Testis (tissue), 2 donors: ENCODE measurements at regions not wholly inside any gene's neighbourhood (a gene's known extent, or its start where the extent isn't known, plus 50 kb on each side); places are given as distances from the start of the nearest gene placed in this dataset.

ENCODE experiments used
- DNase-seq: peaks from one replicate; pipeline ENCODE4 v3.0.0-alpha.2; 2019
- H3K27ac ChIP-seq, 2 donors: fragments of 200-600 bp; sonication (generic); one replicate each; pipeline ENCODE4 v1.5.1; 2019
- H3K27me3 ChIP-seq: fragments of 200-600 bp; sonication (generic); one replicate; pipeline ENCODE4 v1.5.1; 2019
- H3K36me3 ChIP-seq: fragments of 200-600 bp; sonication (generic); one replicate; pipeline ENCODE4 v1.5.1; 2017; ENCODE audit warnings: low read depth; ENCODE audit errors: missing control alignments
- H3K4me1 ChIP-seq: fragments of 200-600 bp; sonication (generic); one replicate; pipeline ENCODE4 v1.5.1; 2019
- H3K4me3 ChIP-seq, 2 donors: fragments of 200-600 bp; sonication (generic); one replicate each; pipeline ENCODE4 v1.5.1; 2017 to 2019
- H3K9me3 ChIP-seq: fragments of 200-600 bp; sonication (generic); one replicate; pipeline ENCODE4 v1.5.1; 2017
- POLR2A ChIP-seq: fragments of 450-650 bp; IDR thresholded peaks from one replicate; pipeline ENCODE4 v1.6.1; 2017; ENCODE audit warnings: antibody characterized with exemption, mild to moderate bottlenecking, moderate library complexity
- WGBS, 2 donors: methylation state at CpG; one replicate each; pipeline ENCODE4 v1.1.5; 2018; 5-methylcytosine and 5-hydroxymethylcytosine counted together
- intact Hi-C: fragments of 100-400 bp; cut with DNase I; formaldehyde crosslinking; loops from one replicate; pipeline ENCODE4 v1.15.1; 2023; ENCODE audit warnings: low total_unique reads
- TF ChIP-seq, protein P1 (sequence below), 3 experiments: fragments of 450-650 bp in 2 of 3; fragments of 200-600 bp in 1 of 3; sonication (generic) in 1 of 3; IDR thresholded peaks; one replicate each; pipeline ENCODE4 v1.5.1; 2016 to 2019; ENCODE audit warnings: antibody characterized with exemption in 3 of 3, mild to moderate bottlenecking in 2 of 3, moderate library complexity in 1 of 3

DNA sequence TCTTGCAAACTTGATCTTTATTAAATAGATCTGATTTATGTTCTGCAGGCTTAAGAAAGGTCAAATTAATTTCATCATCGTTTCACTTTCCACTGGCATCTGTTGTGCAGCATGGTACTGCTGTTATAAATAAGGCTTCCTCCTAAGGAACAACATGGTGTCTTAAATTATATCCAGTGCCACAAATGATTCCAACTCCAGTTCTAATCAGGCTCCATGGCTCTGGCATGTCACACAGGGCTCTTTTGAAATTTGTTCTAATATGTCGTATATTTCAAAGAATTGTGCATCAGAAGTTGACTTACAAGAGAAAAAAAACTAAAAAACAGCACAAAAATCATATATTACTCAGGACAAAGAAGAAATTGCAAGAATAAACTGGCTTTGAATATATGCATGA lies 1090.8 kb upstream of the CELF2 start:
- Histone ChIP-seq H3K27me3 (no peaks in the 10 kb centered on the region), H3K4me1 (peaks cover under 1% of the 10 kb centered on the region), H3K27ac (no peak overlapping the region), H3K9me3 (no peaks in the 10 kb centered on the region), H3K36me3 (no peaks in the 10 kb centered on the region), H3K4me3 (no peak overlapping the region)
- 59 to 61% methylated on average over 2 of the region's 2 CpGs for WGBS, 2 donors
- intact Hi-C loops: no loop called here
- TF ChIP-seq POLR2A: no peak
- TF ChIP-seq, protein P1, sequence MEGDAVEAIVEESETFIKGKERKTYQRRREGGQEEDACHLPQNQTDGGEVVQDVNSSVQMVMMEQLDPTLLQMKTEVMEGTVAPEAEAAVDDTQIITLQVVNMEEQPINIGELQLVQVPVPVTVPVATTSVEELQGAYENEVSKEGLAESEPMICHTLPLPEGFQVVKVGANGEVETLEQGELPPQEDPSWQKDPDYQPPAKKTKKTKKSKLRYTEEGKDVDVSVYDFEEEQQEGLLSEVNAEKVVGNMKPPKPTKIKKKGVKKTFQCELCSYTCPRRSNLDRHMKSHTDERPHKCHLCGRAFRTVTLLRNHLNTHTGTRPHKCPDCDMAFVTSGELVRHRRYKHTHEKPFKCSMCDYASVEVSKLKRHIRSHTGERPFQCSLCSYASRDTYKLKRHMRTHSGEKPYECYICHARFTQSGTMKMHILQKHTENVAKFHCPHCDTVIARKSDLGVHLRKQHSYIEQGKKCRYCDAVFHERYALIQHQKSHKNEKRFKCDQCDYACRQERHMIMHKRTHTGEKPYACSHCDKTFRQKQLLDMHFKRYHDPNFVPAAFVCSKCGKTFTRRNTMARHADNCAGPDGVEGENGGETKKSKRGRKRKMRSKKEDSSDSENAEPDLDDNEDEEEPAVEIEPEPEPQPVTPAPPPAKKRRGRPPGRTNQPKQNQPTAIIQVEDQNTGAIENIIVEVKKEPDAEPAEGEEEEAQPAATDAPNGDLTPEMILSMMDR (IDR thresholded peaks at IDR 0.05): no peak
- DNase-seq: no peak

DNA sequence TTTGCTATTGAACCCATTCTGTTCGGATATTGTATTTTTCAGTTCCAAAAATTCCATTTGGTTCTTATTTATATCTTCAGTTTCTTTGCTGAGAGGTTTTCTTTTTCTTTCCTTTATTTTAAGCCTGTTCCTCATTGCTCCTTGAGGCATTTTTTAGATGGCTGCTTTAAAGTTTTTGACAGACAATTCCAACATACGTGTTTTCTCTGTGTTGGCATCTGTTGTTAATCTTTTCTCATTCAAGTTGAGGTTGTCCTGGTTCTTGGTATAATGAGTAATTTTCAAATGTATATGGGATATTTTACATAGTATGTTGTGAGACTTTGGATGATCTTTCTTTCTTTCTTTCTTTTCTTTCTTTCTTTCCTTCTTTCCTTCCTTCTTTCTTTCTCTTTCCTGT lies 1078.0 kb upstream of the CELF2 start:
- H3K4me1 ChIP-seq: no peaks in the 10 kb centered on the region
- no peaks in the 10 kb centered on the region for H3K36me3 ChIP-seq
- H3K4me3 ChIP-seq: no peak overlapping the region
- DNase-seq: no peak
- no peaks in the 10 kb centered on the region for H3K9me3 ChIP-seq
- intact Hi-C loops: no loop called here
- no peaks in the 10 kb centered on the region for H3K27me3 ChIP-seq
- no peak overlapping the region for H3K27ac ChIP-seq
- TF ChIP-seq, protein P1 (IDR thresholded peaks at IDR 0.05): no peak
- no peak for TF ChIP-seq POLR2A
- 88 to 93% methylated on average over 2 of the region's 2 CpGs for WGBS, 2 donors

DNA sequence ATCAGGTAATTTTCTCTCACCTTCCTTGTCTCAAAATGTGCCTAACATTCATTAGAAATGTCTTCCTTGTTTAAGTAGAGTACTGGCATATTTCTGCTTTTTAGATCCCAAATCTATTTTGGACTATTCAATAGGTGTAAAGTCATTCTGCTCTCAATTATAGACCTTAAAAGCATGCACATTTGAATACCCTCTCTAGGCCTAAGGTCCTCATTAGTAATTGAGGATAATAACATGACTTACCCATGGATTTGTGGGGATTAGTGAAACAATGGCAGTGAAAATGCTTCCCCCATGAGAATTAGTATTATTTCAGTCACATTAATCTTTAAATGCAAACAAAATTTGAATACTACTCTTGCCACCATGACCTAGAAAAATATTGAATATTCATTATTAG lies 1073.0 kb upstream of the CELF2 start:
- Histone ChIP-seq H3K36me3 (no peaks in the 10 kb centered on the region), H3K4me1 (no peaks in the 10 kb centered on the region), H3K27ac (no peak overlapping the region), H3K4me3 (no peak overlapping the region), H3K9me3 (no peaks in the 10 kb centered on the region), H3K27me3 (no peaks in the 10 kb centered on the region)
- intact Hi-C loops: no loop called here
- no peak for DNase-seq
- TF ChIP-seq, protein P1 (IDR thresholded peaks at IDR 0.05): no peak
- TF ChIP-seq POLR2A: no peak

DNA sequence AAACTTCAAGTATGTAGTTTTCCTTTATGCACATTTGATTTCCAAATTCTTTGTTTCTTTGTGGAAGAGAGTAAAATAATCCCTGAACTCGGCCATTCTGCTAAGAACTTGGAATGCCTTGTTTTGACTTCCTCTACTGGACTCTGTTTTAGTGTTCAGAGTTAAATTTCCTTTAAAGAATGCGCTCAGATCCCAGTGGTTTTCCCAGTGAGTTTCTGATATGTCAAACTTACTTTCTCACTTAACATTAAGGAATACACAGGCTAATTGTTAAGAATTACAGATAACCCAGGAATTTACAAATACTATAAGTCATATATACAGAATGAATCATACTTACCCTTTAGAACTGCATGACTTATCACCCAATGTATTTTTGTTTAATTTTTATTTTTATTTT lies 1067.6 kb upstream of the CELF2 start:
- intact Hi-C loops: no loop called here

More for the DNA sequence above, 1067.6 kb upstream of the CELF2 start:
- WGBS, 2 donors: 80 to 91% methylated on average over 2 of the region's 2 CpGs
- H3K27ac ChIP-seq: no peak overlapping the region
- DNase-seq: no peak
- no peaks in the 10 kb centered on the region for H3K9me3 ChIP-seq
- no peak overlapping the region for H3K4me3 ChIP-seq
- H3K27me3 ChIP-seq: no peaks in the 10 kb centered on the region
- no peaks in the 10 kb centered on the region for H3K4me1 ChIP-seq
- no peaks in the 10 kb centered on the region for H3K36me3 ChIP-seq
- no peak for TF ChIP-seq POLR2A
- TF ChIP-seq, protein P1 (IDR thresholded peaks at IDR 0.05): no peak
